Uterus (tissue), 3 donors: ENCODE measurements at regions not wholly inside any gene's neighbourhood (a gene's known extent, or its start where the extent isn't known, plus 50 kb on each side); places are given as distances from the start of the nearest gene placed in this dataset.

ENCODE experiments used
- DNase-seq, 2 donors: peaks; one replicate each; pipeline ENCODE4 v3.0.0-alpha.2; 2019 to 2020
- H3K27ac ChIP-seq, 2 donors: fragments of 200-600 bp; sonication (generic); 1 replicate in 1 of 2; 2 replicates in 1 of 2; pipeline ENCODE4 v1.5.1; 2016 to 2018
- H3K27me3 ChIP-seq, 2 donors: fragments of 200-600 bp; sonication (generic); one replicate each; pipeline ENCODE4 v1.5.1; 2018 to 2019; ENCODE audit warnings: control low read depth in 1 of 2
- H3K36me3 ChIP-seq, 2 donors: fragments of 200-600 bp; sonication (generic); one replicate each; pipeline ENCODE4 v1.5.1; 2019; ENCODE audit warnings: control low read depth in 1 of 2
- H3K4me1 ChIP-seq, 2 donors: fragments of 200-600 bp; sonication (generic); one replicate each; pipeline ENCODE4 v1.5.1; 2018 to 2019; ENCODE audit warnings: control low read depth in 1 of 2
- H3K4me3 ChIP-seq, 2 donors: fragments of 200-600 bp; sonication (generic); 1 replicate in 1 of 2; 2 replicates in 1 of 2; pipeline ENCODE4 v1.5.1; 2018 to 2019; ENCODE audit warnings: mild to moderate bottlenecking in 1 of 2
- H3K9me3 ChIP-seq, 2 donors: fragments of 200-600 bp; sonication (generic); one replicate each; pipeline ENCODE4 v1.5.1; 2019; ENCODE audit warnings: control low read depth in 1 of 2
- CTCF ChIP-seq, 4 experiments: fragments of 200-600 bp in 2 of 4; fragments of 450-650 bp in 2 of 4; sonication (generic) in 2 of 4; IDR thresholded peaks; one replicate each; pipeline ENCODE4 v1.5.1; 2016 to 2019; ENCODE audit warnings: antibody characterized with exemption in 4 of 4, mild to moderate bottlenecking in 2 of 4, moderate library complexity in 1 of 4
- POLR2A ChIP-seq, 2 donors: fragments of 450-650 bp; IDR thresholded peaks; one replicate each; pipeline ENCODE4 v1.6.1; 2016; ENCODE audit warnings: antibody characterized with exemption in 2 of 2, mild to moderate bottlenecking in 1 of 2, moderate library complexity in 1 of 2
- intact Hi-C: fragments of 100-400 bp; cut with DNase I; formaldehyde crosslinking; loops from one replicate; pipeline ENCODE4 v1.15.1; 2023; ENCODE audit warnings: low total_unique reads
- donor health status: DM: yes; HTN: yes; CAD: no.

DNA sequence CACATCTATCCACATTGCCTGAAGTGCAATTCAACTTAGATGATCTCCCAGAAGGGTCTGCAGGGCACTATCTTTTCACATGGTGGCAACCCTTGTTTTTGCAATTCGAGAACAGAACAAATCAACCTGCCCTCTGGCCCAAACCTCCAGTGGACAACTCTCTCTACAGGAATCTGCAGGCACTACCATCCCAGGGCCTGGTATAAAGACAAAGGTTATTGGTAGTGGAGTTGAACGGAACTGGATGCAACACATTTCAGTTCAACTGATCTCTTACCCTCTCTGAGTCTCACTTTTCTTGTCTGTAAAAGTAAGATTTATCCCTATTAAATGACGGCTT lies 153.2 kb upstream of the EGFLAM start:
- no peaks in the 10 kb centered on the region for H3K9me3 ChIP-seq
- DNase-seq, result no peak
- no peaks in the 10 kb centered on the region for H3K36me3 ChIP-seq
- TF ChIP-seq CTCF (IDR thresholded peaks at IDR 0.05), result no peak
- no peak for TF ChIP-seq POLR2A (IDR thresholded peaks at IDR 0.05)
- H3K4me3 ChIP-seq, result no peak overlapping the region
- H3K27ac ChIP-seq, result no peak overlapping the region
- intact Hi-C loops, result no loop called here
- H3K27me3 ChIP-seq, result no peaks in the 10 kb centered on the region
- no peaks in the 10 kb centered on the region for H3K4me1 ChIP-seq

- Histone ChIP-seq H3K27ac (no peak overlapping the region), H3K36me3 (no peaks in the 10 kb centered on the region), H3K27me3 (no peaks in the 10 kb centered on the region), H3K9me3 (no peaks in the 10 kb centered on the region), H3K4me1 (no peaks in the 10 kb centered on the region), H3K4me3 (no peak overlapping the region)
- no peak for DNase-seq
- intact Hi-C loops, result no loop called here
- TF ChIP-seq POLR2A (IDR thresholded peaks at IDR 0.05), result no peak
- TF ChIP-seq CTCF (IDR thresholded peaks at IDR 0.05), result no peak
Measured at GRCh38 chr5:38104497-38105230, 153.7 kb upstream of the EGFLAM start.

GRCh38 chr5:38101897-38102296 lies 156.5 kb upstream of the EGFLAM start:
- intact Hi-C loops, result no loop called here
- Histone ChIP-seq H3K4me3 (no peak overlapping the region), H3K4me1 (no peaks in the 10 kb centered on the region), H3K36me3 (no peaks in the 10 kb centered on the region), H3K27me3 (no peaks in the 10 kb centered on the region), H3K27ac (no peak overlapping the region), H3K9me3 (no peaks in the 10 kb centered on the region)
- no peak for DNase-seq
- TF ChIP-seq POLR2A (IDR thresholded peaks at IDR 0.05) (no peak), CTCF (IDR thresholded peaks at IDR 0.05) (no peak)

DNA sequence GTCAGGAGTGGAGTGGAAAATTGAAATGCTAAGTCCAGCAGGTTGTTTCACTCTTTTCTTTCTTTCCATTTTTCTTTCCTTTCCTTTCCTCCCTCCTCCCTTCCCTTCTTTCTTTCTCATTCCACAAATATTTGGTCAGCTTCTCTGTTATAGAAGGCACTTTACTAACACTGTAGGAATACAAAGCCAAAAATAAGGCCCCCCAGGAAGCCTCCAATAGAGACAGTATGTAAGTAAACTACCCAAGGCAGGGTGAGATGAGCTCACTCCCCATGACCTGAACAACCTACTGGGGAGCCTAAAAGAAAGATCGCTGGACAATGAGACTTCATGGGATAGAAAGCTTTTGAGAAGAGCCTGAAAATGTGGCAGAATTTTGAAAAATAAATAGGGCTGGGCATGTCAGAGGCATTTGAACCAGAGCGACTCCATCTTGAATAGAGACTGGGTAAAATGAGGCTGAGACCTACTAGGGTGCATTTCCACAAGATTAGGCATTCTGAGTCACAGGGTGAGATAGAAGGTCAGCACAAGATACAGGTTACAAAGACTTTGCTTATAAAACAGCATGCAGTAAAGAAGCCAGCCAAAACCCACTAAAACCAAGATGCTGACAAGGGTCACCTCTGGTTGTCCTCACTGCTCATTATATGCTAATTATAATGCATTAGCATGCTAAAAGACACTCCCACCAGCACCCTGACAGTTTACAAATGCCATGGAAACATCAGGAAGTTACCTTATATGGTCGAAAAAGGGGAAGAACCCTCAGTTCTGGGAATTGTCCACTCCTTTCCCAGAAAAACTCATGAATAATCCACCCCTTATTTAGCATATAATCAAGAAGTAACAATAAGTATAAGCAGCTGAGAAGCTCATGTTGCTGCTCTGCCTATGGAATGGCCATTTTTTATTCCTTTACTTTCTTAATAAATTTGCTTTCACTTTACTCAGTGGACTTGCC lies 158.9 kb upstream of the EGFLAM start:
- no peak overlapping the region for H3K4me3 ChIP-seq
- DNase-seq, result no peak
- no peaks in the 10 kb centered on the region for H3K4me1 ChIP-seq
- H3K36me3 ChIP-seq, result no peaks in the 10 kb centered on the region
- H3K9me3 ChIP-seq, result no peaks in the 10 kb centered on the region
- TF ChIP-seq POLR2A (IDR thresholded peaks at IDR 0.05) (no peak), CTCF (IDR thresholded peaks at IDR 0.05) (no peak)
- no peak overlapping the region for H3K27ac ChIP-seq
- no peaks in the 10 kb centered on the region for H3K27me3 ChIP-seq
- intact Hi-C loops, result no loop called here

- H3K4me1 ChIP-seq, result no peaks in the 10 kb centered on the region
- TF ChIP-seq CTCF (IDR thresholded peaks at IDR 0.05), result no peak
- no peak for TF ChIP-seq POLR2A (IDR thresholded peaks at IDR 0.05)
- H3K4me3 ChIP-seq, result no peak overlapping the region
- H3K27ac ChIP-seq, result no peak overlapping the region
- H3K36me3 ChIP-seq, result no peaks in the 10 kb centered on the region
- no peaks in the 10 kb centered on the region for H3K27me3 ChIP-seq
- H3K9me3 ChIP-seq, result no peaks in the 10 kb centered on the region
- no peak for DNase-seq
- intact Hi-C loops, result no loop called here
Measured at GRCh38 chr5:38094889-38095288, 163.5 kb upstream of the EGFLAM start.
